Body of pancreas (tissue), 4 donors: ENCODE measurements at regions not wholly inside any gene's neighbourhood (a gene's known extent, or its start where the extent isn't known, plus 50 kb on each side); places are given as distances from the start of the nearest gene placed in this dataset.

Source experiments
- CTCF ChIP-seq, 7 experiments: fragments of 450-650 bp in 4 of 7; fragments of 200-600 bp in 3 of 7; sonication (generic) in 3 of 7; IDR thresholded peaks; one replicate each; pipeline ENCODE4 v1.5.1; 2016 to 2019; ENCODE audit warnings: antibody characterized with exemption in 7 of 7
- POLR2A ChIP-seq, 3 donors: fragments of 450-650 bp; IDR thresholded peaks; one replicate each; pipeline ENCODE4 v1.6.1; 2016; ENCODE audit warnings: antibody characterized with exemption in 3 of 3, mild to moderate bottlenecking in 2 of 3

GRCh38 chr1:229888157-229888556 is 178.9 kb upstream of the GALNT2 start:
- TF ChIP-seq CTCF (IDR thresholded peaks at IDR 0.05), result no peak
- no peak for TF ChIP-seq POLR2A (IDR thresholded peaks at IDR 0.05)
